PC-9 (cell line): ENCODE measurements at regions not wholly inside any gene's neighbourhood (a gene's known extent, or its start where the extent isn't known, plus 50 kb on each side); places are given as distances from the start of the nearest gene placed in this dataset.

ENCODE experiments used
- CTCF ChIP-seq: fragments of 200-600 bp; sonication (generic); conservative IDR thresholded peaks from 2 replicates; pipeline ENCODE4 v1.6.1; 2017; ENCODE audit warnings: mixed run types, antibody characterized with exemption, mild to moderate bottlenecking, moderate library complexity
- EZH2 ChIP-seq: fragments of 200-600 bp; sonication (generic); IDR thresholded peaks from 2 replicates; pipeline ENCODE4 v1.8.0; 2017; ENCODE audit warnings: antibody characterized with exemption, low read depth

GRCh38 chr2:175729049-175729706 is 272.9 kb downstream of the LNPK start:
- TF ChIP-seq EZH2 (no peak), CTCF (no peak)
